Peyer's patch (tissue), 4 donors: ENCODE measurements at regions not wholly inside any gene's neighbourhood (a gene's known extent, or its start where the extent isn't known, plus 50 kb on each side); places are given as distances from the start of the nearest gene placed in this dataset.

Experiments
- DNase-seq, 3 donors: peaks; one replicate each; pipeline ENCODE4 v3.0.0-alpha.2; 2017 to 2019
- H3K27ac ChIP-seq, 4 donors: fragments of 200-600 bp; sonication (generic); one replicate each; pipeline ENCODE4 v1.5.1; 2016 to 2019
- H3K27me3 ChIP-seq, 2 donors: fragments of 200-600 bp; sonication (generic); one replicate each; pipeline ENCODE4 v1.5.1; 2019
- H3K36me3 ChIP-seq, 3 donors: fragments of 200-600 bp; sonication (generic); one replicate each; pipeline ENCODE4 v1.5.1; 2016 to 2019
- H3K4me1 ChIP-seq, 4 donors: fragments of 200-600 bp; sonication (generic); one replicate each; pipeline ENCODE4 v1.5.1; 2016 to 2019
- H3K4me3 ChIP-seq, 4 donors: fragments of 200-600 bp; sonication (generic); 1 replicate in 3 of 4; 2 replicates in 1 of 4; pipeline ENCODE4 v1.5.1; 2016 to 2019; ENCODE audit warnings: mild to moderate bottlenecking in 1 of 4
- H3K9me3 ChIP-seq, 4 donors: fragments of 200-600 bp; sonication (generic); one replicate each; pipeline ENCODE4 v1.5.1; 2016 to 2019; ENCODE audit warnings: mild to moderate bottlenecking in 1 of 4
- CTCF ChIP-seq, 6 experiments: fragments of 450-650 bp in 4 of 6; fragments of 200-600 bp in 2 of 6; sonication (generic) in 1 of 6; IDR thresholded peaks; one replicate each; pipeline ENCODE4 v1.5.1; 2017 to 2019; ENCODE audit warnings: antibody characterized with exemption in 6 of 6, mild to moderate bottlenecking in 3 of 6, moderate library complexity in 1 of 6
- POLR2A ChIP-seq, 2 donors: fragments of 450-650 bp; IDR thresholded peaks; one replicate each; pipeline ENCODE4 v1.5.1; 2017; ENCODE audit warnings: antibody characterized with exemption in 2 of 2, mild to moderate bottlenecking in 2 of 2, moderate library complexity in 2 of 2

- H3K4me1 ChIP-seq: no peaks in the 10 kb centered on the region
- no peaks in the 10 kb centered on the region for H3K27me3 ChIP-seq
- no peak overlapping the region for H3K27ac ChIP-seq
- H3K9me3 ChIP-seq: no peaks in the 10 kb centered on the region
- no peaks in the 10 kb centered on the region for H3K36me3 ChIP-seq
- no peak overlapping the region for H3K4me3 ChIP-seq
- TF ChIP-seq CTCF (IDR thresholded peaks at IDR 0.05) (no peak), POLR2A (IDR thresholded peaks at IDR 0.05) (no peak)
- DNase-seq: no peak
These were observed 1383.1 kb downstream of the C4orf33 start for GRCh38 chr4:130479020-130479419.

GRCh38 chr4:130479674-130480073 lies 1383.7 kb downstream of the C4orf33 start:
- no peak overlapping the region for H3K27ac ChIP-seq
- H3K9me3 ChIP-seq: no peaks in the 10 kb centered on the region
- H3K4me1 ChIP-seq: no peaks in the 10 kb centered on the region
- no peak overlapping the region for H3K4me3 ChIP-seq
- no peaks in the 10 kb centered on the region for H3K36me3 ChIP-seq
- H3K27me3 ChIP-seq: no peaks in the 10 kb centered on the region
- DNase-seq: no peak
- TF ChIP-seq CTCF (IDR thresholded peaks at IDR 0.05): no peak
- no peak for TF ChIP-seq POLR2A (IDR thresholded peaks at IDR 0.05)

- Histone ChIP-seq H3K27ac (no peak overlapping the region), H3K36me3 (no peaks in the 10 kb centered on the region), H3K27me3 (no peaks in the 10 kb centered on the region), H3K4me1 (no peaks in the 10 kb centered on the region), H3K4me3 (no peak overlapping the region), H3K9me3 (no peaks in the 10 kb centered on the region)
- TF ChIP-seq CTCF (IDR thresholded peaks at IDR 0.05): no peak
- no peak for TF ChIP-seq POLR2A (IDR thresholded peaks at IDR 0.05)
- DNase-seq: no peak
These were observed 1388.9 kb downstream of the C4orf33 start for GRCh38 chr4:130484826-130485225.

GRCh38 chr4:130485371-130485770 lies 1389.4 kb downstream of the C4orf33 start:
- Histone ChIP-seq H3K9me3 (no peaks in the 10 kb centered on the region), H3K4me3 (no peak overlapping the region), H3K4me1 (no peaks in the 10 kb centered on the region), H3K27ac (no peak overlapping the region), H3K27me3 (no peaks in the 10 kb centered on the region), H3K36me3 (no peaks in the 10 kb centered on the region)
- no peak for TF ChIP-seq CTCF (IDR thresholded peaks at IDR 0.05)
- no peak for TF ChIP-seq POLR2A (IDR thresholded peaks at IDR 0.05)
- no peak for DNase-seq

- no peak for DNase-seq
- Histone ChIP-seq H3K4me1 (no peaks in the 10 kb centered on the region), H3K27me3 (no peaks in the 10 kb centered on the region), H3K36me3 (no peaks in the 10 kb centered on the region), H3K27ac (no peak overlapping the region), H3K4me3 (no peak overlapping the region), H3K9me3 (no peaks in the 10 kb centered on the region)
- TF ChIP-seq CTCF (IDR thresholded peaks at IDR 0.05) (no peak), POLR2A (IDR thresholded peaks at IDR 0.05) (no peak)
These were observed 1390.2 kb downstream of the C4orf33 start for GRCh38 chr4:130486186-130486585.

GRCh38 chr4:130486841-130487240 lies 1390.9 kb downstream of the C4orf33 start:
- no peaks in the 10 kb centered on the region for H3K9me3 ChIP-seq
- H3K27me3 ChIP-seq: no peaks in the 10 kb centered on the region
- DNase-seq: no peak
- H3K27ac ChIP-seq: no peak overlapping the region
- no peak overlapping the region for H3K4me3 ChIP-seq
- no peaks in the 10 kb centered on the region for H3K36me3 ChIP-seq
- TF ChIP-seq POLR2A (IDR thresholded peaks at IDR 0.05): no peak
- TF ChIP-seq CTCF (IDR thresholded peaks at IDR 0.05): no peak
- no peaks in the 10 kb centered on the region for H3K4me1 ChIP-seq
